Fibroblast of pulmonary artery (primary cell): ENCODE measurements at regions not wholly inside any gene's neighbourhood (a gene's known extent, or its start where the extent isn't known, plus 50 kb on each side); places are given as distances from the start of the nearest gene placed in this dataset.

ENCODE experiments used
- DNase-seq: peaks from one replicate; pipeline ENCODE4 v3.0.0-alpha.2; 2010; ENCODE audit warnings: low read depth
- H3K4me3 ChIP-seq: replicated peaks from 2 replicates; pipeline ENCODE4 v1.5.1; 2011; ENCODE audit warnings: low read depth, mild to moderate bottlenecking, control low read depth, low read length, moderate library complexity
- CTCF ChIP-seq: IDR thresholded peaks from 2 replicates; pipeline ENCODE4 v1.5.1; 2011; ENCODE audit warnings: mild to moderate bottlenecking, control low read depth, low read length, inconsistent platforms; ENCODE audit errors: missing control alignments

- no peak for DNase-seq
- H3K4me3 ChIP-seq = no peak overlapping the region
- no peak for TF ChIP-seq CTCF
Observed at GRCh38 chr16:5500526-5500925, 402.9 kb upstream of the EEF2KMT start.

GRCh38 chr16:5498562-5498961, 401.0 kb upstream of the EEF2KMT start:
- no peak overlapping the region for H3K4me3 ChIP-seq
- no peak for DNase-seq
- TF ChIP-seq CTCF = no peak

GRCh38 chr16:5496013-5496412, 398.4 kb upstream of the EEF2KMT start:
- no peak overlapping the region for H3K4me3 ChIP-seq
- no peak for DNase-seq
- no peak for TF ChIP-seq CTCF

- DNase-seq = no peak
- no peak for TF ChIP-seq CTCF
Observed at GRCh38 chr16:5490499-5490898, 392.9 kb upstream of the EEF2KMT start.

GRCh38 chr16:5488581-5488980, 391.0 kb upstream of the EEF2KMT start:
- DNase-seq = no peak
- TF ChIP-seq CTCF = no peak
- H3K4me3 ChIP-seq = no peak overlapping the region

More at GRCh38 chr16:5490499-5490898, 392.9 kb upstream of the EEF2KMT start:
- no peak overlapping the region for H3K4me3 ChIP-seq

GRCh38 chr16:5487728-5488127, 390.1 kb upstream of the EEF2KMT start:
- no peak for TF ChIP-seq CTCF
- no peak overlapping the region for H3K4me3 ChIP-seq
- no peak for DNase-seq

GRCh38 chr16:5482256-5482655, 384.7 kb upstream of the EEF2KMT start:
- TF ChIP-seq CTCF = no peak
- no peak overlapping the region for H3K4me3 ChIP-seq
- no peak for DNase-seq
